Mucosa of rectum (tissue), 2 donors: ENCODE measurements at regions not wholly inside any gene's neighbourhood (a gene's known extent, or its start where the extent isn't known, plus 50 kb on each side); places are given as distances from the start of the nearest gene placed in this dataset.
A peak's percentile ranks its signal among the peaks of the same experiment; 100 is the strongest.
"Not testable (repeated sequence)": the region's sequence is repeated elsewhere in the genome, so short reads cannot be mapped to it uniquely, and the experiment has no call there.

ENCODE experiments used
- H3K27ac ChIP-seq, 2 donors: one replicate each; pipeline ENCODE4 v1.7.0; 2013; ENCODE audit warnings: inconsistent platforms in 2 of 2, low read depth in 2 of 2, low read length in 2 of 2
- H3K27me3 ChIP-seq, 2 donors: one replicate each; pipeline ENCODE4 v1.7.0; 2013; ENCODE audit warnings: low read length in 2 of 2; ENCODE audit not compliant: control insufficient read depth in 2 of 2, insufficient read depth in 2 of 2
- H3K36me3 ChIP-seq, 2 donors: one replicate each; pipeline ENCODE4 v1.7.0; 2013; ENCODE audit warnings: low read length in 2 of 2; ENCODE audit not compliant: control insufficient read depth in 2 of 2, insufficient read depth in 2 of 2
- H3K4me1 ChIP-seq, 2 donors: one replicate each; pipeline ENCODE4 v1.7.0; 2013; ENCODE audit warnings: low read length in 2 of 2, mild to moderate bottlenecking in 1 of 2; ENCODE audit not compliant: control insufficient read depth in 2 of 2, insufficient read depth in 2 of 2
- H3K4me3 ChIP-seq, 2 donors: one replicate each; pipeline ENCODE4 v1.7.0; 2013; ENCODE audit warnings: low read length in 2 of 2
- H3K9ac ChIP-seq, 2 donors: one replicate each; pipeline ENCODE4 v1.7.0; 2013; ENCODE audit warnings: low read length in 2 of 2, low read depth in 1 of 2, mild to moderate bottlenecking in 1 of 2
- H3K9me3 ChIP-seq, 2 donors: one replicate each; pipeline ENCODE4 v1.7.0; 2013; ENCODE audit warnings: low read length in 2 of 2; ENCODE audit not compliant: control insufficient read depth in 2 of 2
- donor health status: healthy.
- donor health status: Normal muscosa, but diverticular disease.

GRCh38 chr1:147103416-147104155 lies 68.7 kb downstream of the PRKAB2 start:
- H3K9ac ChIP-seq, H3K9me3 ChIP-seq, H3K27me3 ChIP-seq, H3K4me3 ChIP-seq, H3K4me1 ChIP-seq, H3K36me3 ChIP-seq, H3K27ac ChIP-seq: not testable (repeated sequence)

- Histone ChIP-seq H3K27me3 (no peaks in the 10 kb centered on the region), H3K36me3 (no peaks in the 10 kb centered on the region), H3K9ac (no peak overlapping the region), H3K9me3 (no peaks in the 10 kb centered on the region), H3K27ac (no peak overlapping the region), H3K4me1 (no peaks in the 10 kb centered on the region), H3K4me3 (no peak overlapping the region)
These were observed 73.1 kb downstream of the PRKAB2 start for GRCh38 chr1:147099192-147099591.

DNA sequence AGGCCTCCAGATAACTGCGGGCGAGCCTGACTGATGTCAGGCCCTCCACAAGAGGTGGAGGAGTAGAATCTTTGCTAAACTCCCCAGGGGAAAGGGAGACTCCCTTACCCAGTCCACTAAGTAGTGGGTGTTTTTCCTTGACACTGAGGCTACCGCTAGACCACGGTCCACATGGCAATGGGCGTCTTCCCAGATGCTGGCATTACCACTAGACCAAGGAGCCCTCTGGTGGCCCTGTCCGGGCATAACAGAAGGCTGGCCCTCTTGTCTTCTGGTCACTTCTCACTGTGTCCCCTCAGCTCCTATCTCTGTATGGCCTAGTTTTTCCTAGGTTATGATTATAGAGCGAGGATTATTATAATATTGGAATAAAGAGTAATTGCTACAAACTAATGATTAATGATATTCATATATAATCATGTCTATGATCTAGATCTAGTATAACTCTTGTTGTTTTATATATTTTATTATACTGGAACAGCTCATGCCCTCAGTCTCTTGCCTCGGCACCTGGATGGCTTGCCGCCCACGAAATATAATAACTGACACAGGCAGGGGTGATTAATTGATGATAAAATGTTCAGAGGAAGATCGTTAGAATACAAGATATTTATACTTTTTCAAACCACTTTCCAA lies 73.8 kb downstream of the PRKAB2 start:
- not testable (repeated sequence) for H3K9ac ChIP-seq, H3K27ac ChIP-seq, H3K4me1 ChIP-seq, H3K36me3 ChIP-seq, H3K9me3 ChIP-seq, H3K27me3 ChIP-seq, H3K4me3 ChIP-seq

GRCh38 chr1:147095691-147096090 lies 76.6 kb downstream of the PRKAB2 start:
- Histone ChIP-seq H3K36me3 (no peaks in the 10 kb centered on the region), H3K9ac (no peak overlapping the region), H3K4me3 (no peak overlapping the region), H3K27ac (no peak overlapping the region), H3K27me3 (no peaks in the 10 kb centered on the region), H3K4me1 (no peaks in the 10 kb centered on the region), H3K9me3 (no peaks in the 10 kb centered on the region)

DNA sequence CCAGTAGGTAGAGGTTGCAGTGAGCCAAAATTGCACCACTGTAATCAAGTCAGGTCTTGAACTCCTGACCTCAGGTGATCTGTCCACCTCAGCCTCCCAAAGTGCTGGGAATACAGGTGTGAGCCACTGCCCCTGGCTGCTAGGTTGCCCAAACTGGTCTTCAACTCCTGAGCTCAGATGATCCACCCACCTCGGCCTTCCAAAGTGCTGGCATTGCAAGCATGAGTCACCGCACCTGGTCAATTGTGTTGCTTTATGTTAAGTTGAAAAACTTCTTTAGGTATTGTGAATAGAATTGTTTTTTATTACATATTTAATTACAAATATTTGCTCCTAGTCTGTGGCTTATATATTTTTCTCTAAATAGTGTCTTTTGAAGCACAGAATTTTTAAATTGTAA lies 80.5 kb downstream of the PRKAB2 start:
- no peaks in the 10 kb centered on the region for H3K4me1 ChIP-seq
- no peaks in the 10 kb centered on the region for H3K9me3 ChIP-seq
- no peak overlapping the region for H3K27ac ChIP-seq
- H3K9ac ChIP-seq, result no peak overlapping the region
- no peak overlapping the region for H3K4me3 ChIP-seq
- H3K36me3 ChIP-seq, result no peaks in the 10 kb centered on the region
- no peaks in the 10 kb centered on the region for H3K27me3 ChIP-seq

DNA sequence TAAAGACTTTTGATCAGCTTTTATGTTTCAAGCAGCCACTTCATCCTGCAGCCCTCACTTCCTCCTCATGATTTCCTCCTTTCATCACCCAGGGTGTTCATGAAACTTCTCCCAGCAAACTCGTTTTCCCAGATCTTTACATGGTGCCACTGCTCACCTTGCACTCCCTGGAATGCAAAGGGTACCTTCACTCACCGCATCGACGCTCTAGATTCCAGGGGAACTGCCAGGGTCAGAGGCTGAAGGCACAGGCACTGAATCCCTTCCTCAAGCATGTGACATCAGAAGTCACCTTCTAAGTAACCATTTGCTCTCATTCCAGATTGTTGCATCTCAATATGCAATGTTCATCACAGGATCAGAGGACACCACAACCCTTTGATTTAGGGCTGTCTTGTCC lies 82.8 kb downstream of the PRKAB2 start:
- Histone ChIP-seq H3K36me3 (no peaks in the 10 kb centered on the region), H3K4me3 (no peak overlapping the region), H3K27me3 (peaks cover 4 to 7% of the 10 kb centered on the region in 2 donors), H3K9me3 (no peaks in the 10 kb centered on the region), H3K4me1 (peaks cover 3 to 4% of the 10 kb centered on the region in 2 donors), H3K9ac (no peak overlapping the region), H3K27ac (no peak overlapping the region)

GRCh38 chr1:147086129-147086528 lies 86.1 kb downstream of the PRKAB2 start:
- Histone ChIP-seq H3K27ac (no peak overlapping the region), H3K4me1 (peaks cover 6 to 13% of the 10 kb centered on the region in 2 donors), H3K27me3 (peaks cover 17% of the 10 kb centered on the region in 2 donors), H3K9me3 (no peaks in the 10 kb centered on the region), H3K4me3 (no peak overlapping the region), H3K36me3 (no peaks in the 10 kb centered on the region), H3K9ac (no peak overlapping the region)

DNA sequence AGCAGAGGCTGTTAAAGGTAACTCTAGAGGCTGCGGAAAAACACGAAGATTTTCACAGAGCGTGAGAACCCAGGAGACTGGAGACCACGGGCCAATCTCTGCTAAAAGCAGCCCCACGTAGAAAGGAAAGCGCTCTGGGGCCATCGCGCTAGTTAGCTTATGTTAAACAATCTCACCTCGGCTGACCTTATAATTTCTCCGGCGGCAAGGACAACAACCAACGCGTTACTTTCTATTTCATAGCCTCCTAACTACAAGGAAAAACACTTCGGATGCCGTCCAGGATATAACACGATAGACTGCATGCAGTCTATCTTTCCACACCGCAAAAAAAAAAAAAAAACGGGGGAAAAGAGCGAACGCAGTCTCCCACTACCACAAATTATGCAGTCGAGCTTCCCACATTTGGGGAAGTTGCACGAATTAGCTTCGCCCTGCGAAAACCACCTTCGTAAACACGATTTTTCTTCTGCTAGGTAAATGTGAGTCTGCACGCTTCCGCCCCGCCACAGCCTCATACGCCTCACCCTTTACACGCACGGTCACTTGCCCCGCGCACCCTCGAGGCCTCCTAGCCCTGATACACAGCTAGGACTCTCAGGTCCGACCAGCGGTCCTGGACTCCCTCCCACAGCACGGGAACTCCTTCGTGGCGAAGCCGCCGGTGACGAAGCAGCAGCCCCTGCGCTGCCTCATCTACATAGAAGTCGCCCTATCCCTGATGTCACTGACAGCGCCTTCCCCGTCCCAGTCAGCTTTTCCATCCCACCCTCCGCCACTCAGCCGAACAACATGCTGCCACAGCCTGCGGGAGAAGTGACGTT lies 87.8 kb downstream of the PRKAB2 start:
- H3K27ac ChIP-seq, result peak overlapping the region; percentile 61 to 65
- no peaks in the 10 kb centered on the region for H3K9me3 ChIP-seq
- peaks cover 9 to 16% of the 10 kb centered on the region in 2 donors for H3K4me1 ChIP-seq
- H3K4me3 ChIP-seq, result peak overlapping the region; percentile 77 to 83
- H3K27me3 ChIP-seq, result peaks cover 32 to 33% of the 10 kb centered on the region in 2 donors
- no peaks in the 10 kb centered on the region for H3K36me3 ChIP-seq
- H3K9ac ChIP-seq, result peak overlapping the region; percentile 72 to 93

- Histone ChIP-seq H3K4me1 (peaks cover 11 to 16% of the 10 kb centered on the region in 2 donors), H3K9ac (peak overlapping the region; percentile 72 to 93), H3K4me3 (peak overlapping the region; percentile 77 to 83), H3K9me3 (no peaks in the 10 kb centered on the region), H3K27me3 (peaks cover 38% of the 10 kb centered on the region in 2 donors), H3K36me3 (no peaks in the 10 kb centered on the region), H3K27ac (peak overlapping the region; percentile 61 to 65)
These were observed 88.4 kb downstream of the PRKAB2 start for GRCh38 chr1:147083919-147084272.
